ENCODE measurements at regions not wholly inside any gene's neighbourhood (a gene's known extent, or its start where the extent isn't known, plus 50 kb on each side); places are given as distances from the start of the nearest gene placed in this dataset.

- Histone ChIP-seq H3K4me1 (replicated peaks in 1 of 2) (peaks cover 11 to 27% of the 10 kb centered on the region in 2 donors), H3K9me3 (replicated peaks in 1 of 3) (no peaks in the 10 kb centered on the region), H3K36me3 (replicated peaks in 1 of 2) (no peaks in the 10 kb centered on the region), H3K27ac (peak overlapping the region; percentile 7 to 89 (median 70)), H3K4me3 (peak overlapping the region in 2 of 4 donors; percentile 45 to 74), H3K27me3 (peaks cover 28% of the 10 kb centered on the region)
- peak; percentile 17 to 63 (median 33) for DNase-seq
- intact Hi-C loops (cut with DNase I) = no loop called here
- TF ChIP-seq POLR2A (IDR thresholded peaks at IDR 0.05) (no peak), CTCF (IDR thresholded peaks at IDR 0.05) (no peak)
- WGBS, 4 donors = 1 to 4% (median 2%) methylated on average over 21 to 64 of the region's 64 CpGs
Measured at GRCh38 chr7:114084472-114085312, 165.9 kb upstream of the PPP1R3A start.

- Histone ChIP-seq H3K4me3 (peak overlapping the region in 1 of 4 donors; percentile 74), H3K27ac (peak overlapping the region in 3 of 5 donors; percentile 70 to 89 (median 82)), H3K27me3 (peaks cover 30% of the 10 kb centered on the region), H3K4me1 (replicated peaks in 1 of 2) (peaks cover 11 to 27% of the 10 kb centered on the region in 2 donors), H3K9me3 (replicated peaks in 1 of 3) (no peaks in the 10 kb centered on the region), H3K36me3 (replicated peaks in 1 of 2) (no peaks in the 10 kb centered on the region)
- TF ChIP-seq CTCF (IDR thresholded peaks at IDR 0.05) = no peak
- no peak for TF ChIP-seq POLR2A (IDR thresholded peaks at IDR 0.05)
- intact Hi-C loops (cut with DNase I) = no loop called here
- no peak for DNase-seq
- 33 to 40% (median 37%) methylated on average over 11 of the region's 11 CpGs for WGBS, 4 donors
Measured at GRCh38 chr7:114084002-114084471, 165.2 kb upstream of the PPP1R3A start.

- Histone ChIP-seq H3K4me3 (peak overlapping the region in 1 of 4 donors; percentile 74), H3K36me3 (replicated peaks in 1 of 2) (no peaks in the 10 kb centered on the region), H3K4me1 (replicated peaks in 1 of 2) (peaks cover 11 to 27% of the 10 kb centered on the region in 2 donors), H3K9me3 (replicated peaks in 1 of 3) (no peaks in the 10 kb centered on the region), H3K27me3 (peaks cover 30% of the 10 kb centered on the region), H3K27ac (peak overlapping the region in 1 of 5 donors; percentile 43)
- TF ChIP-seq CTCF (IDR thresholded peaks at IDR 0.05) (no peak), POLR2A (IDR thresholded peaks at IDR 0.05) (no peak)
- DNase-seq = peak in 4 of 7 donors; percentile 4 to 24 (median 16)
- WGBS, 4 donors = 36 to 41% (median 38%) methylated on average over 43 to 45 of the region's 45 CpGs
- intact Hi-C loops (cut with DNase I) = no loop called here
Measured at GRCh38 chr7:114083166-114084001, 164.6 kb upstream of the PPP1R3A start.

GRCh38 chr7:114082642-114083165 is 163.9 kb upstream of the PPP1R3A start:
- peak overlapping the region in 1 of 5 donors; percentile 43 for H3K27ac ChIP-seq
- H3K4me3 ChIP-seq = peak overlapping the region in 1 of 4 donors; percentile 40
- H3K27me3 ChIP-seq = peaks cover 30% of the 10 kb centered on the region
- TF ChIP-seq POLR2A (IDR thresholded peaks at IDR 0.05) (no peak), CTCF (IDR thresholded peaks at IDR 0.05) (no peak)
- intact Hi-C loops (cut with DNase I) = no loop called here
- 18 to 26% (median 18%) methylated on average over 30 of the region's 30 CpGs for WGBS, 4 donors
- peaks cover 11 to 27% of the 10 kb centered on the region in 2 donors for H3K4me1 ChIP-seq (replicated peaks in 1 of 2)
- DNase-seq = peak in 1 of 7 donors; percentile 12
- no peaks in the 10 kb centered on the region for H3K9me3 ChIP-seq (replicated peaks in 1 of 3)
- no peaks in the 10 kb centered on the region for H3K36me3 ChIP-seq (replicated peaks in 1 of 2)

Measured in adrenal gland (tissue), 9 donors.